ENCODE measurements at regions not wholly inside any gene's neighbourhood (a gene's known extent, or its start where the extent isn't known, plus 50 kb on each side); places are given as distances from the start of the nearest gene placed in this dataset.

DNA sequence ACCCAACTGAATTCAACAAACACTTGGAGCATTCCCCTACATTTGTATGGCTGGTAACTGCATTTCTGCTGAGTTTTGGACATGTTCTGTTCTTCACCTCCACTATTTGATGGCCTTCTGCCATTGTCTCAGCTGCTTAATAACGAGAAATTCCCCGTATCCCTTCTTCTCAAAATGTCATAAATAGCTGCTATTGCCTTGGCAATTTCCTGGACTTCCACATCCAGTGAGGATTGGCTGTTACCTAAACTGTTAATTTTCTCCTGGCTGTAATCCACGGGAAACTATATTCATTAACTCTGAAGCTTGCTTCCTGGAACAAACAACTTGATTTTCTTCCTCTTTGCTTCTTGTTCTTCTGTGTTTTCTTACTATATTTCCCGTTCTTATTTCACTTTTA is 69.5 kb upstream of the TDRD3 start:
- TF ChIP-seq, protein P1, sequence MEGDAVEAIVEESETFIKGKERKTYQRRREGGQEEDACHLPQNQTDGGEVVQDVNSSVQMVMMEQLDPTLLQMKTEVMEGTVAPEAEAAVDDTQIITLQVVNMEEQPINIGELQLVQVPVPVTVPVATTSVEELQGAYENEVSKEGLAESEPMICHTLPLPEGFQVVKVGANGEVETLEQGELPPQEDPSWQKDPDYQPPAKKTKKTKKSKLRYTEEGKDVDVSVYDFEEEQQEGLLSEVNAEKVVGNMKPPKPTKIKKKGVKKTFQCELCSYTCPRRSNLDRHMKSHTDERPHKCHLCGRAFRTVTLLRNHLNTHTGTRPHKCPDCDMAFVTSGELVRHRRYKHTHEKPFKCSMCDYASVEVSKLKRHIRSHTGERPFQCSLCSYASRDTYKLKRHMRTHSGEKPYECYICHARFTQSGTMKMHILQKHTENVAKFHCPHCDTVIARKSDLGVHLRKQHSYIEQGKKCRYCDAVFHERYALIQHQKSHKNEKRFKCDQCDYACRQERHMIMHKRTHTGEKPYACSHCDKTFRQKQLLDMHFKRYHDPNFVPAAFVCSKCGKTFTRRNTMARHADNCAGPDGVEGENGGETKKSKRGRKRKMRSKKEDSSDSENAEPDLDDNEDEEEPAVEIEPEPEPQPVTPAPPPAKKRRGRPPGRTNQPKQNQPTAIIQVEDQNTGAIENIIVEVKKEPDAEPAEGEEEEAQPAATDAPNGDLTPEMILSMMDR (conservative IDR thresholded peaks at IDR 0.05) = no peak
- no peak for TF ChIP-seq EZH2 (IDR thresholded peaks at IDR 0.05; ENCODE audit: low read depth)

All from PC-9 (cell line).